H1 (cell line): ENCODE measurements at regions not wholly inside any gene's neighbourhood (a gene's known extent, or its start where the extent isn't known, plus 50 kb on each side); places are given as distances from the start of the nearest gene placed in this dataset.

Source experiments
- CTCF ChIA-PET: fragments of 300-600 bp; sonication (Branson Sonifier 250); formaldehyde crosslinking; loops from one replicate; lab custom pipeline; 2021; ENCODE audit not compliant: partially characterized antibody; lab: Charles Lee
- POLR2A ChIA-PET: fragments of 300-600 bp; sonication (Branson Sonifier 250); formaldehyde crosslinking; loops from one replicate; lab custom pipeline; 2021; ENCODE audit warnings: inconsistent platforms; ENCODE audit not compliant: partially characterized antibody; lab: Charles Lee
- DNase-seq, 2 experiments: peaks; one replicate each; pipeline versions ENCODE4 v3.0.0 to v3.0.0-alpha.2; 2010 to 2022; ENCODE audit warnings: low spot score in 2 of 2, low read depth in 1 of 2, mixed read lengths in 1 of 2
- FAIRE-seq: peaks from 2 replicates; lab custom pipeline; 2011; peaks lifted over from hg19 to GRCh38; lab: Jason Lieb, UNC
- H2AFZ ChIP-seq: 2 replicates; pipeline ENCODE4 v1.8.1; 2012; ENCODE audit warnings: low read length, inconsistent platforms
- H2AK5ac ChIP-seq: 2 replicates; pipeline ENCODE4 v1.6.1; 2013; ENCODE audit warnings: low read depth, low read length
- H2BK120ac ChIP-seq: replicated peaks from 2 replicates; pipeline ENCODE3; 2013; ENCODE audit warnings: low read depth, low read length, inconsistent platforms
- H2BK12ac ChIP-seq: 2 replicates; pipeline ENCODE4 v1.6.1; 2013; ENCODE audit warnings: low read depth, low read length
- H2BK15ac ChIP-seq: 2 replicates; pipeline ENCODE4 v1.6.1; 2013; ENCODE audit warnings: low read length
- H2BK20ac ChIP-seq: 2 replicates; pipeline ENCODE4 v1.6.1; 2013; ENCODE audit warnings: low read length
- H2BK5ac ChIP-seq: 2 replicates; pipeline ENCODE4 v1.6.1; 2013; ENCODE audit warnings: low read depth, low read length
- H3K14ac ChIP-seq: 2 replicates; pipeline ENCODE4 v1.6.1; 2013; ENCODE audit warnings: inconsistent platforms; ENCODE audit not compliant: insufficient read length
- H3K18ac ChIP-seq: 2 replicates; pipeline ENCODE4 v1.6.1; 2013; ENCODE audit warnings: low read length; ENCODE audit errors: extremely low read depth
- H3K23ac ChIP-seq: 2 replicates; pipeline ENCODE4 v1.6.1; 2013; ENCODE audit warnings: inconsistent platforms; ENCODE audit not compliant: insufficient read length
- H3K23me2 ChIP-seq: 2 replicates; pipeline ENCODE4 v1.6.1; 2013; ENCODE audit warnings: low read depth, low read length
- H3K27ac ChIP-seq: 2 replicates; pipeline ENCODE4 v1.6.1; 2011; ENCODE audit warnings: low read depth, low read length, inconsistent platforms
- H3K27me3 ChIP-seq, 4 experiments: replicated peaks in 1 of 4; 1 replicate in 1 of 4; 2 replicates in 3 of 4; pipeline versions ENCODE4 v1.6.1 to v1.8.1; 2011 to 2013; ENCODE audit warnings: low read length in 3 of 4, mild to moderate bottlenecking in 3 of 4, inconsistent platforms in 2 of 4, mixed read lengths in 2 of 4, moderate library complexity in 1 of 4; ENCODE audit not compliant: control insufficient read depth in 3 of 4, insufficient read depth in 3 of 4; ENCODE audit errors: extremely low read depth in 1 of 4
- H3K36me3 ChIP-seq, 4 experiments: 2 replicates each; pipeline versions ENCODE4 v1.6.1 to v1.8.1; 2011 to 2013; ENCODE audit warnings: mild to moderate bottlenecking in 4 of 4, low read length in 3 of 4, moderate library complexity in 2 of 4, control low read depth in 1 of 4, inconsistent platforms in 1 of 4; ENCODE audit not compliant: insufficient read depth in 4 of 4, control insufficient read depth in 2 of 4
- H3K4ac ChIP-seq: replicated peaks from 2 replicates; pipeline ENCODE3; 2013; ENCODE audit warnings: low read length, low read depth, mixed read lengths, inconsistent platforms; ENCODE audit not compliant: insufficient read length
- H3K4me1 ChIP-seq, 4 experiments: replicated peaks in 1 of 4; 1 replicate in 1 of 4; 2 replicates in 3 of 4; pipeline versions ENCODE4 v1.6.1 to v1.8.1; 2011 to 2013; ENCODE audit warnings: low read length in 3 of 4, inconsistent platforms in 2 of 4, mixed read lengths in 1 of 4; ENCODE audit not compliant: insufficient read depth in 4 of 4, control insufficient read depth in 3 of 4
- H3K4me2 ChIP-seq, 2 experiments: 2 replicates each; pipeline versions ENCODE4 v1.6.1 to v1.8.1; 2011 to 2013; ENCODE audit warnings: low read depth in 2 of 2, low read length in 2 of 2, control low read depth in 1 of 2, inconsistent platforms in 1 of 2, mild to moderate bottlenecking in 1 of 2; ENCODE audit not compliant: insufficient read depth in 1 of 2
- H3K4me3 ChIP-seq, 4 experiments: fragments of 200-600, 300-600 bp in 1 of 4; sonication (generic), shearing (Covaris generic), sonication (Bioruptor Twin) in 1 of 4; 2 replicates each; pipeline versions ENCODE4 v1.5.1 to v1.8.1; 2011 to 2016; ENCODE audit warnings: low read length in 4 of 4, low read depth in 3 of 4, control low read depth in 2 of 4, inconsistent platforms in 2 of 4, mild to moderate bottlenecking in 2 of 4, mixed read lengths in 1 of 4, moderate library complexity in 1 of 4; ENCODE audit not compliant: insufficient read depth in 2 of 4; ENCODE audit errors: extremely low read depth in 1 of 4
- H3K56ac ChIP-seq: replicated peaks from 2 replicates; pipeline ENCODE3; 2013; ENCODE audit warnings: low read depth, mild to moderate bottlenecking, mixed read lengths, low read length, inconsistent platforms; ENCODE audit not compliant: insufficient read length
- H3K79me1 ChIP-seq: 2 replicates; pipeline ENCODE4 v1.6.1; 2013; ENCODE audit warnings: low read depth, low read length, control low read depth
- H3K79me2 ChIP-seq, 2 experiments: 2 replicates each; pipeline versions ENCODE4 v1.6.1 to v1.8.1; 2012 to 2013; ENCODE audit warnings: low read length in 2 of 2, mild to moderate bottlenecking in 2 of 2, inconsistent platforms in 1 of 2; ENCODE audit not compliant: insufficient read depth in 2 of 2, control insufficient read depth in 1 of 2
- H3K9ac ChIP-seq, 4 experiments: replicated peaks in 1 of 4; 1 replicate in 1 of 4; 2 replicates in 3 of 4; pipeline versions ENCODE4 v1.6.1 to v1.8.1; 2011 to 2013; ENCODE audit warnings: low read depth in 3 of 4, low read length in 3 of 4, control low read depth in 2 of 4, mild to moderate bottlenecking in 2 of 4, moderate library complexity in 2 of 4, inconsistent platforms in 1 of 4; ENCODE audit errors: extremely low read depth in 1 of 4
- H3K9me3 ChIP-seq, 2 experiments: 2 replicates each; pipeline versions ENCODE4 v1.6.1 to v1.8.1; 2012 to 2013; ENCODE audit warnings: mild to moderate bottlenecking in 2 of 2, moderate library complexity in 2 of 2, control low read depth in 1 of 2, inconsistent platforms in 1 of 2, low read depth in 1 of 2, low read length in 1 of 2, mixed read lengths in 1 of 2; ENCODE audit not compliant: insufficient read depth in 2 of 2
- H4K20me1 ChIP-seq, 2 experiments: replicated peaks in 1 of 2; 2 replicates each; pipeline versions ENCODE3 to v1.8.1; 2011 to 2013; ENCODE audit warnings: inconsistent platforms in 2 of 2, low read length in 2 of 2, mild to moderate bottlenecking in 1 of 2; ENCODE audit not compliant: insufficient read depth in 2 of 2, control insufficient read depth in 1 of 2
- H4K5ac ChIP-seq: 2 replicates; pipeline ENCODE4 v1.6.1; 2013; ENCODE audit warnings: low read length, low read depth, mixed read lengths, inconsistent platforms; ENCODE audit not compliant: insufficient read length
- H4K8ac ChIP-seq: 2 replicates; pipeline ENCODE4 v1.8.0; 2013; ENCODE audit warnings: mild to moderate bottlenecking, moderate library complexity, low read length, inconsistent platforms; ENCODE audit not compliant: insufficient read depth; ENCODE audit errors: extremely low read depth
- H4K91ac ChIP-seq: replicated peaks from 2 replicates; pipeline ENCODE3; 2013; ENCODE audit warnings: low read length, mixed read lengths, inconsistent platforms; ENCODE audit not compliant: insufficient read length
- BRCA1 ChIP-seq: IDR thresholded peaks from 2 replicates; pipeline ENCODE4 v1.6.1; 2012; ENCODE audit warnings: low read depth, low read length, improper control_type of control experiment
- CEBPB ChIP-seq: IDR thresholded peaks from 2 replicates; pipeline ENCODE4 v1.6.1; 2012; ENCODE audit warnings: low read depth, low read length
- EZH2 ChIP-seq: fragments of 200-600 bp; sonication (generic); IDR thresholded peaks from 2 replicates; pipeline ENCODE4 v1.7.1; 2012; ENCODE audit warnings: low read depth, mild to moderate bottlenecking, moderate library complexity, low read length, inconsistent platforms; ENCODE audit not compliant: severe bottlenecking
- GABPA ChIP-seq: IDR thresholded peaks from 2 replicates; pipeline ENCODE4 v1.6.1; 2011; ENCODE audit warnings: mild to moderate bottlenecking, low read length, moderate library complexity, borderline replicate concordance; ENCODE audit not compliant: insufficient read depth
- MAFK ChIP-seq: IDR thresholded peaks from 2 replicates; pipeline ENCODE4 v1.6.1; 2012; ENCODE audit warnings: low read depth, mild to moderate bottlenecking, improper control_type of control experiment, low read length
- NANOG ChIP-seq: IDR thresholded peaks from 2 replicates; pipeline ENCODE4 v1.6.1; 2011; ENCODE audit warnings: low read length, low read depth, mild to moderate bottlenecking, inconsistent platforms; ENCODE audit not compliant: insufficient read depth, poor library complexity, severe bottlenecking
- POLR2A ChIP-seq, 2 experiments: IDR thresholded peaks; 1 replicate in 1 of 2; 2 replicates in 1 of 2; pipeline ENCODE4 v1.6.1; 2011; ENCODE audit warnings: low read depth in 2 of 2, low read length in 2 of 2, mild to moderate bottlenecking in 2 of 2; ENCODE audit errors: control extremely low read depth in 1 of 2
- RBBP5 ChIP-seq: IDR thresholded peaks from 2 replicates; pipeline ENCODE4 v1.7.1; 2012; ENCODE audit warnings: low read depth, mild to moderate bottlenecking, inconsistent platforms, low read length, moderate library complexity, borderline replicate concordance
- RFX5 ChIP-seq: IDR thresholded peaks from 2 replicates; pipeline ENCODE4 v1.6.1; 2011; ENCODE audit warnings: low read depth, low read length, improper control_type of control experiment, borderline replicate concordance
- RNF2 ChIP-seq: fragments of 200-900, 300-1000 bp; sonication (generic); IDR thresholded peaks from 2 replicates; pipeline ENCODE4 v1.7.1; 2016; ENCODE audit warnings: borderline replicate concordance, low read depth, mild to moderate bottlenecking, antibody characterized with exemption, low read length; ENCODE audit not compliant: poor library complexity, severe bottlenecking; ENCODE audit errors: missing control alignments
- WGBS, 2 experiments: shearing (Covaris generic) in 1 of 2; methylation state at CpG; one replicate each; pipeline versions ENCODE4 v1.1.6 to v1.1.7; 2013 to 2015; ENCODE audit warnings: low lambda C conversion rate in 2 of 2, mixed read lengths in 2 of 2, inconsistent platforms in 1 of 2, low coverage in 1 of 2, missing lambda C conversion rate in 1 of 2; ENCODE audit not compliant: insufficient replicate concordance in 2 of 2, insufficient coverage in 1 of 2, insufficient read length in 1 of 2; ENCODE audit errors: extremely low coverage in 1 of 2, missing lambda C conversion rate in 1 of 2; 5-methylcytosine and 5-hydroxymethylcytosine counted together
- TF ChIP-seq, protein P1 (sequence below): IDR thresholded peaks from 2 replicates; pipeline ENCODE4 v1.6.1; 2012; ENCODE audit warnings: inconsistent platforms
- TF ChIP-seq, protein P2 (sequence below): IDR thresholded peaks from 2 replicates; pipeline ENCODE4 v1.6.1; 2011; ENCODE audit warnings: low read depth, mild to moderate bottlenecking, low read length; ENCODE audit not compliant: insufficient read depth
- TF ChIP-seq, protein P3 (sequence below): IDR thresholded peaks from 2 replicates; pipeline ENCODE4 v1.6.1; 2011; ENCODE audit warnings: low read length, improper control_type of control experiment

DNA sequence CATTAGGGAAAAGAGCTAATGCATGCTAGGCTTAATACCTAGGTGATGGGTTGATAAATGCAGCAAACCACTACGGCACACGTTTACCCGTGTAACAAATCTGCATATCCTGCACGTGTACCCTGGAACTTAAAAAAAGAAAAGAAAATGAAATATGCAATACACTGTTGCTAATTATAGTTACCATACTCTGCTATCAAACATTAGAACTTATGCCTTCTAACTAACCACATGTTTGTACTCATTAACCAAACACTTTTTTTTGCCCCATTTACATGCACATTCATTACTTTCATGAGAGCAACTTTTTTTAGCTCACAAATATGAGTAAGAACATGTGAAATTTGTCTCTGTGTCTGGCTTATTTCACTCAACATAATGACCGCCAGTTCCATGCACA, 253.1 kb downstream of the CGGBP1 start:
- 86% methylated on average over 5 of the region's 5 CpGs; no CpG with 5 or more reads in 1 of the 2 experiments for WGBS, 2 experiments
- FAIRE-seq (no peak), DNase-seq (no peak)
- no peak overlapping the region for H2AFZ ChIP-seq
- no peaks in the 10 kb centered on the region for H3K27me3 ChIP-seq
- no peaks in the 10 kb centered on the region for H3K23me2 ChIP-seq
- no peaks in the 10 kb centered on the region for H3K9me3 ChIP-seq
- no peak overlapping the region for H3K18ac ChIP-seq
- H3K79me2 ChIP-seq = no peaks in the 10 kb centered on the region
- H3K4me2 ChIP-seq = no peak overlapping the region
- H3K56ac ChIP-seq = no peak overlapping the region
- no peak overlapping the region for H3K23ac ChIP-seq
- H2BK120ac ChIP-seq = no peak overlapping the region
- no peaks in the 10 kb centered on the region for H3K36me3 ChIP-seq
- no peak overlapping the region for H4K91ac ChIP-seq
- H4K5ac ChIP-seq = no peak overlapping the region
- no peaks in the 10 kb centered on the region; the same call in 1 of the 2 replicates for H3K79me1 ChIP-seq
- H3K27ac ChIP-seq = no peak overlapping the region
- no peak overlapping the region for H2BK5ac ChIP-seq
- H3K4ac ChIP-seq = no peak overlapping the region
- no peak overlapping the region for H3K4me3 ChIP-seq
- no peak overlapping the region for H3K14ac ChIP-seq
- H3K4me1 ChIP-seq = no peaks in the 10 kb centered on the region; a peak in 1 of 7 replicates
- no peak overlapping the region for H2BK12ac ChIP-seq
- no peak overlapping the region for H2AK5ac ChIP-seq
- H4K20me1 ChIP-seq = no peaks in the 10 kb centered on the region
- no peak overlapping the region for H3K9ac ChIP-seq
- ChIA-PET CTCF (no interaction called here), POLR2A (no interaction called here)
- H2BK15ac ChIP-seq = no peak overlapping the region
- no peak overlapping the region for H2BK20ac ChIP-seq
- no peak overlapping the region for H4K8ac ChIP-seq
- TF ChIP-seq CEBPB = no peak
- no peak for TF ChIP-seq RNF2
- TF ChIP-seq POLR2A (IDR thresholded peaks at IDR 0.05; ENCODE audit: control extremely low read depth in 1 of 2, low read depth in 2 of 2, low read length in 2 of 2) = no peak
- TF ChIP-seq BRCA1 = no peak
- TF ChIP-seq EZH2 = no peak
- TF ChIP-seq, protein P1, sequence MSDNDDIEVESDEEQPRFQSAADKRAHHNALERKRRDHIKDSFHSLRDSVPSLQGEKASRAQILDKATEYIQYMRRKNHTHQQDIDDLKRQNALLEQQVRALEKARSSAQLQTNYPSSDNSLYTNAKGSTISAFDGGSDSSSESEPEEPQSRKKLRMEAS = no peak
- no peak for TF ChIP-seq MAFK
- TF ChIP-seq, protein P2, sequence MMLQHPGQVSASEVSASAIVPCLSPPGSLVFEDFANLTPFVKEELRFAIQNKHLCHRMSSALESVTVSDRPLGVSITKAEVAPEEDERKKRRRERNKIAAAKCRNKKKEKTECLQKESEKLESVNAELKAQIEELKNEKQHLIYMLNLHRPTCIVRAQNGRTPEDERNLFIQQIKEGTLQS = no peak
- TF ChIP-seq RFX5 = no peak
- no peak for TF ChIP-seq GABPA
- no peak for TF ChIP-seq RBBP5
- no peak for TF ChIP-seq NANOG
- TF ChIP-seq, protein P3, sequence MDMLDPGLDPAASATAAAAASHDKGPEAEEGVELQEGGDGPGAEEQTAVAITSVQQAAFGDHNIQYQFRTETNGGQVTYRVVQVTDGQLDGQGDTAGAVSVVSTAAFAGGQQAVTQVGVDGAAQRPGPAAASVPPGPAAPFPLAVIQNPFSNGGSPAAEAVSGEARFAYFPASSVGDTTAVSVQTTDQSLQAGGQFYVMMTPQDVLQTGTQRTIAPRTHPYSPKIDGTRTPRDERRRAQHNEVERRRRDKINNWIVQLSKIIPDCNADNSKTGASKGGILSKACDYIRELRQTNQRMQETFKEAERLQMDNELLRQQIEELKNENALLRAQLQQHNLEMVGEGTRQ = no peak
